K562 (cell line): ENCODE measurements at regions not wholly inside any gene's neighbourhood (a gene's known extent, or its start where the extent isn't known, plus 50 kb on each side); places are given as distances from the start of the nearest gene placed in this dataset.

Experiments
- ATAC-seq: fragments of 200-7000 bp; cut with Tn5 transposase; 3 replicates; pipeline ENCODE4 v1.9.1; 2020; ENCODE audit warnings: moderate library complexity
- BruUV-seq: library from RNA; stranded (reverse); fragments of 400-500 nt; replicated peaks from 2 replicates; lab custom pipeline; 2021; lab: Mats Ljungman, UMichigan
- CTCF ChIA-PET: fragments of 300-600 bp; formaldehyde crosslinking; extraction: SDS; loops from one replicate; lab custom pipeline; 2021; ENCODE audit warnings: low intra/inter-chr PET ratio; lab: Yijun Ruan, JAX
- POLR2A ChIA-PET: fragments of 300-600, 350-650 bp; sonication (Branson Sonifier 250); formaldehyde crosslinking; extraction: SDS; loops from one replicate; lab custom pipeline; 2021; ENCODE audit warnings: antibody characterized with exemption, inconsistent platforms; lab: Yijun Ruan, JAX
- DNase-seq, 4 experiments: peaks; one replicate each; pipeline versions ENCODE4 v3.0.0 to v3.0.0-alpha.2; 2011 to 2018; ENCODE audit warnings: low spot score in 3 of 4, mixed read lengths in 3 of 4; ENCODE audit errors: extremely low read depth in 1 of 4
- FAIRE-seq: peaks from 2 replicates; lab custom pipeline; 2011; peaks lifted over from hg19 to GRCh38; lab: Jason Lieb, UNC
- H2AFZ ChIP-seq: 2 replicates; pipeline ENCODE4 v1.6.0; 2011; ENCODE audit warnings: low read depth, low read length, control low read depth, inconsistent platforms
- H3K27ac ChIP-seq: fragments of 200-600 bp; 3 replicates; pipeline ENCODE4 v1.8.0; 2011; ENCODE audit warnings: low read depth, mild to moderate bottlenecking, control low read depth, inconsistent platforms, low read length, moderate library complexity, mixed read lengths; ENCODE audit errors: extremely low read depth
- H3K27me3 ChIP-seq, 2 experiments: fragments of 300-600 bp in 1 of 2; 2 replicates in 1 of 2; 3 replicates in 1 of 2; pipeline versions ENCODE4 v1.6.0 to v1.8.0; 2011; ENCODE audit warnings: inconsistent platforms in 2 of 2, low read length in 2 of 2, mild to moderate bottlenecking in 1 of 2, mixed read lengths in 1 of 2, moderate library complexity in 1 of 2; ENCODE audit not compliant: control insufficient read depth in 2 of 2, insufficient read depth in 2 of 2
- H3K36me3 ChIP-seq: fragments of 300-600 bp; 3 replicates; pipeline ENCODE4 v1.8.0; 2011; ENCODE audit warnings: mild to moderate bottlenecking, low read length, inconsistent platforms; ENCODE audit not compliant: control insufficient read depth, insufficient read depth
- H3K4me1 ChIP-seq, 2 experiments: fragments of 200-600 bp in 1 of 2; replicated peaks in 1 of 2; 2 replicates in 1 of 2; 3 replicates in 1 of 2; pipeline versions ENCODE4 v1.5.1 to v1.8.0; 2011; ENCODE audit warnings: inconsistent platforms in 2 of 2, low read length in 2 of 2, mild to moderate bottlenecking in 1 of 2, mixed read lengths in 1 of 2, moderate library complexity in 1 of 2; ENCODE audit not compliant: control insufficient read depth in 2 of 2, insufficient read depth in 2 of 2
- H3K4me2 ChIP-seq: 2 replicates; pipeline ENCODE4 v1.6.1; 2011; ENCODE audit warnings: low read length, control low read depth, inconsistent platforms, mixed read lengths; ENCODE audit not compliant: insufficient read depth
- H3K4me3 ChIP-seq: fragments of 200-600 bp; sonication (generic), shearing (Covaris generic); 2 replicates; pipeline ENCODE4 v1.5.1; 2016; ENCODE audit warnings: control low read depth, inconsistent platforms
- H3K79me2 ChIP-seq: fragments of 200-600 bp; 3 replicates; pipeline ENCODE4 v1.8.0; 2011; ENCODE audit warnings: low read length, inconsistent platforms; ENCODE audit not compliant: control insufficient read depth, insufficient read depth
- H3K9ac ChIP-seq, 2 experiments: 2 replicates each; pipeline versions ENCODE4 v1.6.0 to v1.6.1; 2011; ENCODE audit warnings: low read depth in 2 of 2, low read length in 2 of 2, control low read depth in 1 of 2, inconsistent platforms in 1 of 2, mild to moderate bottlenecking in 1 of 2, mixed read lengths in 1 of 2; ENCODE audit not compliant: insufficient read depth in 1 of 2
- H3K9me1 ChIP-seq: one replicate; pipeline ENCODE4 v1.6.0; 2011; ENCODE audit warnings: inconsistent platforms, mild to moderate bottlenecking, low read length, moderate library complexity; ENCODE audit not compliant: control insufficient read depth, insufficient read depth
- H3K9me3 ChIP-seq: replicated peaks from 2 replicates; pipeline ENCODE4 v1.5.1; 2011; ENCODE audit warnings: low read depth, low read length, inconsistent platforms; ENCODE audit not compliant: control insufficient read depth, insufficient read depth
- H4K20me1 ChIP-seq: replicated peaks from 2 replicates; pipeline ENCODE4 v1.6.1; 2011; ENCODE audit warnings: low read length, inconsistent platforms, mixed read lengths; ENCODE audit not compliant: control insufficient read depth, insufficient read depth
- ELF4 ChIP-seq: fragments of 450-650 bp; formaldehyde crosslinking; IDR thresholded peaks from 2 replicates; pipeline ENCODE4 v1.4.0; 2022; ENCODE audit warnings: missing genetic modification characterization
- SREBF1 ChIP-seq: fragments of 150-350 bp; IDR thresholded peaks from 2 replicates; pipeline ENCODE4 v1.6.1; 2014; ENCODE audit warnings: antibody characterized with exemption, low read depth, low read length, borderline replicate concordance
- SREBF2 ChIP-seq: sonication (generic); formaldehyde crosslinking; IDR thresholded peaks from 2 replicates; pipeline ENCODE4 v1.4.0; 2020; ENCODE audit warnings: mild to moderate bottlenecking, missing genetic modification reagents
- ZNF253 ChIP-seq: fragments of 250-450 bp; sonication (Bioruptor Pico); conservative IDR thresholded peaks from 2 replicates; pipeline ENCODE4 v1.6.1; 2021; ENCODE audit warnings: mild to moderate bottlenecking
- WGBS: fragments of 100-300 bp; shearing (Covaris generic); methylation state at CpG from one replicate; pipeline ENCODE4 v1.1.6; 2016; ENCODE audit warnings: low coverage, mixed read lengths; ENCODE audit not compliant: insufficient coverage; ENCODE audit errors: missing lambda C conversion rate; 5-methylcytosine and 5-hydroxymethylcytosine counted together
- in situ Hi-C: fragments of 300-500 bp; cut with MboI; formaldehyde crosslinking; loops from 4 replicates; pipeline ENCODE4 v1.15.0; 2018; ENCODE audit warnings: inconsistent platforms, mixed read lengths
- intact Hi-C: fragments of 100-400 bp; cut with micrococcal nuclease; formaldehyde crosslinking; loops from 2 replicates; pipeline ENCODE4 v1.14.2; 2022

GRCh38 chrX:63466690-63467089 is 115.6 kb upstream of the SPIN4 start:
- in situ Hi-C loops = no loop called here
- H3K9me3 ChIP-seq = no peaks in the 10 kb centered on the region
- FAIRE-seq = no peak

GRCh38 chrX:63458981-63459380 is 107.8 kb upstream of the SPIN4 start:
- BruUV-seq = no TSS peak
- H3K4me3 ChIP-seq = no peak overlapping the region
- no peaks in the 10 kb centered on the region for H3K9me3 ChIP-seq
- no peaks in the 10 kb centered on the region for H3K79me2 ChIP-seq
- H3K27ac ChIP-seq = no peak overlapping the region
- no peak for FAIRE-seq
- ATAC-seq = no peak
- H3K4me2 ChIP-seq = no peak overlapping the region
- H4K20me1 ChIP-seq = no peaks in the 10 kb centered on the region
- H3K36me3 ChIP-seq = no peaks in the 10 kb centered on the region
- no peak overlapping the region for H2AFZ ChIP-seq
- no peaks in the 10 kb centered on the region for H3K4me1 ChIP-seq
- no peak for DNase-seq
- in situ Hi-C loops = no loop called here
- POLR2A ChIA-PET = no interaction called here
- H3K9me1 ChIP-seq = no peaks in the 10 kb centered on the region
- WGBS = 0% methylated on average over 1 of the region's 1 CpG
- no peak overlapping the region for H3K9ac ChIP-seq
- CTCF ChIA-PET = no interaction called here
- TF ChIP-seq SREBF1 (no peak), SREBF2 (CRISPR knock-in tag) (no peak)
- intact Hi-C loops = no loop called here
- no peaks in the 10 kb centered on the region for H3K27me3 ChIP-seq

More at GRCh38 chrX:63466690-63467089, 115.6 kb upstream of the SPIN4 start:
- Histone ChIP-seq H3K9me1 (no peaks in the 10 kb centered on the region), H3K4me2 (no peak overlapping the region), H3K9ac (no peak overlapping the region), H3K4me1 (no peaks in the 10 kb centered on the region), H4K20me1 (no peaks in the 10 kb centered on the region), H3K27ac (no peak overlapping the region), H3K27me3 (no peaks in the 10 kb centered on the region), H3K79me2 (no peaks in the 10 kb centered on the region), H2AFZ (no peak overlapping the region), H3K4me3 (no peak overlapping the region), H3K36me3 (no peaks in the 10 kb centered on the region)
- intact Hi-C loops = no loop called here
- TF ChIP-seq ZNF253 (CRISPR knock-in tag) (no peak), ELF4 (CRISPR knock-in tag) (no peak)
- WGBS = 26% methylated on average over 3 of the region's 4 CpGs
- ChIA-PET POLR2A (no interaction called here), CTCF (no interaction called here)
- BruUV-seq = no TSS peak
- DNase-seq = no peak
- ATAC-seq = no peak
